ENCODE measurements at regions not wholly inside any gene's neighbourhood (a gene's known extent, or its start where the extent isn't known, plus 50 kb on each side); places are given as distances from the start of the nearest gene placed in this dataset.

- H3K9me3 ChIP-seq, result peaks cover 13% of the 10 kb centered on the region; the same call in 2 of the 3 replicates
- no peak overlapping the region for H3K4me3 ChIP-seq
- no peak overlapping the region for H3K4me2 ChIP-seq
- ChIA-PET CTCF (no interaction called here), POLR2A (no interaction called here)
- H3K27ac ChIP-seq, result no peak overlapping the region
- WGBS (ENCODE audit: missing lambda C conversion rate), result 43% methylated on average over 3 of the region's 3 CpGs
- H3K4me1 ChIP-seq, result no peaks in the 10 kb centered on the region
- FAIRE-seq (no peak), ATAC-seq (no peak), DNase-seq (ENCODE audit: low read depth in 1 of 2, low spot score in 1 of 2) (no peak)
- TF ChIP-seq ELK1 (IDR thresholded peaks at IDR 0.05; ENCODE audit: low read depth, low read length) (no peak), EHF (CRISPR knock-in tag; IDR thresholded peaks at IDR 0.05) (no peak), CBX8 (IDR thresholded peaks at IDR 0.05) (no peak), CTCF (IDR thresholded peaks at IDR 0.05) (no peak), FOSL2 (IDR thresholded peaks at IDR 0.05) (no peak), FOSL2 (CRISPR knock-in tag; IDR thresholded peaks at IDR 0.05) (no peak), RCOR1 (IDR thresholded peaks at IDR 0.05; ENCODE audit: low read depth, low read length) (no peak), POLR2AphosphoS2 (conservative IDR thresholded peaks at IDR 0.05; ENCODE audit: low read length) (no peak), CBX2 (IDR thresholded peaks at IDR 0.05; ENCODE audit: borderline replicate concordance, low read depth) (no peak), EP300 (IDR thresholded peaks at IDR 0.05) (no peak), ZSCAN20 (CRISPR knock-in tag; IDR thresholded peaks at IDR 0.05) (no peak), FOSB (CRISPR knock-in tag; IDR thresholded peaks at IDR 0.05) (no peak), ZC3H11A (IDR thresholded peaks at IDR 0.05) (no peak), RARB (CRISPR knock-in tag; IDR thresholded peaks at IDR 0.05) (no peak)
These were observed 119.1 kb upstream of the RASEF start for GRCh38 chr9:83182071-83182470.

GRCh38 chr9:83178717-83179116 is 115.8 kb upstream of the RASEF start:
- WGBS (ENCODE audit: missing lambda C conversion rate), result 86% methylated on average over 1 of the region's 1 CpG
- FAIRE-seq (peak; percentile 46), ATAC-seq (no peak), DNase-seq (ENCODE audit: low read depth in 1 of 2, low spot score in 1 of 2) (no peak)
- Histone ChIP-seq H3K27ac (no peak overlapping the region), H3K9me3 (peaks cover 30% of the 10 kb centered on the region), H3K4me3 (no peak overlapping the region), H3K4me1 (no peaks in the 10 kb centered on the region), H3K4me2 (no peak overlapping the region)
- ChIA-PET CTCF (no interaction called here), POLR2A (no interaction called here)
- TF ChIP-seq HDAC2 (IDR thresholded peaks at IDR 0.05), result no peak
- no peak for TF ChIP-seq TP53 (CRISPR knock-in tag; IDR thresholded peaks at IDR 0.05)
- no peak for TF ChIP-seq KDM5A (IDR thresholded peaks at IDR 0.05)
- no peak for TF ChIP-seq SREBF2 (IDR thresholded peaks at IDR 0.05)
- TF ChIP-seq PBX3 (IDR thresholded peaks at IDR 0.05), result no peak
- TF ChIP-seq TFCP2L1 (CRISPR knock-in tag; IDR thresholded peaks at IDR 0.05), result no peak
- TF ChIP-seq USF2 (IDR thresholded peaks at IDR 0.05), result no peak
- no peak for TF ChIP-seq CBX2 (IDR thresholded peaks at IDR 0.05; ENCODE audit: borderline replicate concordance, low read depth)
- TF ChIP-seq RAD21 (conservative IDR thresholded peaks at IDR 0.05 in 1 of 2, IDR thresholded peaks at IDR 0.05 in 1 of 2), result no peak
- no peak for TF ChIP-seq FOSL2 (IDR thresholded peaks at IDR 0.05)
- TF ChIP-seq FOSL2 (CRISPR knock-in tag; IDR thresholded peaks at IDR 0.05), result no peak
- TF ChIP-seq EP300 (IDR thresholded peaks at IDR 0.05), result no peak
- TF ChIP-seq CHD2 (IDR thresholded peaks at IDR 0.05; ENCODE audit: low read length, partially characterized antibody), result no peak
- no peak for TF ChIP-seq MAX (IDR thresholded peaks at IDR 0.05)
- no peak for TF ChIP-seq MAFK (IDR thresholded peaks at IDR 0.05; ENCODE audit: partially characterized antibody)
- no peak for TF ChIP-seq RNF2 (IDR thresholded peaks at IDR 0.05; ENCODE audit: borderline replicate concordance, low read depth)
- no peak for TF ChIP-seq HOXB5 (CRISPR knock-in tag; IDR thresholded peaks at IDR 0.05)
- TF ChIP-seq PHF8 (IDR thresholded peaks at IDR 0.05; ENCODE audit: borderline replicate concordance, low read depth), result no peak
- TF ChIP-seq BCL3 (IDR thresholded peaks at IDR 0.05), result no peak
- TF ChIP-seq EHMT2 (IDR thresholded peaks at IDR 0.05; ENCODE audit: low read depth), result no peak
